AG04449 (cell line): ENCODE measurements at regions not wholly inside any gene's neighbourhood (a gene's known extent, or its start where the extent isn't known, plus 50 kb on each side); places are given as distances from the start of the nearest gene placed in this dataset.

Experiments used
- CTCF ChIA-PET: fragments of 350-600 bp; formaldehyde crosslinking; extraction: SDS; loops from one replicate; lab custom pipeline; 2021; ENCODE audit warnings: antibody characterized with exemption; lab: Yijun Ruan, JAX
- POLR2A ChIA-PET: fragments of 400-600, 350-600 bp; formaldehyde crosslinking; extraction: SDS; loops from one replicate; lab custom pipeline; 2020; ENCODE audit warnings: antibody characterized with exemption, inconsistent platforms; lab: Yijun Ruan, JAX
- DNase-seq: peaks from one replicate; pipeline ENCODE4 v3.0.0-alpha.2; 2010; ENCODE audit warnings: low read depth, low spot score
- H3K4me3 ChIP-seq: 2 replicates; pipeline ENCODE4 v1.5.1; 2011; ENCODE audit warnings: low read depth, mild to moderate bottlenecking, control low read depth, low read length
- TF ChIP-seq, protein P1 (sequence below): IDR thresholded peaks from one replicate; pipeline ENCODE4 v1.5.1; 2011; ENCODE audit warnings: mild to moderate bottlenecking, moderate library complexity, low read length, control low read depth, inconsistent platforms; ENCODE audit not compliant: insufficient read depth; ENCODE audit errors: missing control alignments

DNA sequence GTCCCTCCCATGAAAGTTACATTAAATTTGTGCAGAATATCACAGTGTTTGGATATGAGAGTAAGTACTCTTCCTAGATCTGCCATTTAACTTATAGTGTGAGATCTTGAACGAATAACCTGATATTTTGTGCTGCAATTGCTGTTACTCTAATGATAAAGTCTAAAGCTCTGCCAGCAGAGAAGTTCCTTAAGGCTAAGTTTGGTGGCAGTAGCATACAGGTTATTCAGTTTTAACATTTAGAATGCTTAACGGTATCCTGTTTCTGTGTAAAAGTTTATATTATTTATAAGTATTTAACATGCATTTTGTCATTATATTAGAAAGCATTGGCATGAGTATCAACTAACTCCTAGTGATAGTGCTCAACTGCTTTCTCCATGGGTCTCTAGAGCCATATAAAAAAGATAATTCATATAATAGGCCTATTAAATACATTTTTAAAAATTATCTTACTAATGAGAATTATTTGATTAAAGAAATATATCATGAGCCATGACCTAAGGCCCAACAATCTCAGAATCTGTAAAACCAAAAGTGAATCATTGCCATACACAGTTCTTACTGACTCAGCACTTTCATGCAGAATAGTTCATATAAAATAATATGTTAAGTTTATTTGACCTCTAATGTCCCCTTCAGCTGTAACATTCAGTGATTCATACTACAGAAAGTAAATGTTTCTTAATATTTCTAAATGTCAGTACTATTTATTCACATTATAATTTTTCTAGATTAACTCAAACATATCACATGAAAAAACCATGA, 1058.6 kb downstream of the TRHDE start:
- ChIA-PET POLR2A (no interaction called here), CTCF (no interaction called here)
- no peak overlapping the region for H3K4me3 ChIP-seq
- TF ChIP-seq, protein P1, sequence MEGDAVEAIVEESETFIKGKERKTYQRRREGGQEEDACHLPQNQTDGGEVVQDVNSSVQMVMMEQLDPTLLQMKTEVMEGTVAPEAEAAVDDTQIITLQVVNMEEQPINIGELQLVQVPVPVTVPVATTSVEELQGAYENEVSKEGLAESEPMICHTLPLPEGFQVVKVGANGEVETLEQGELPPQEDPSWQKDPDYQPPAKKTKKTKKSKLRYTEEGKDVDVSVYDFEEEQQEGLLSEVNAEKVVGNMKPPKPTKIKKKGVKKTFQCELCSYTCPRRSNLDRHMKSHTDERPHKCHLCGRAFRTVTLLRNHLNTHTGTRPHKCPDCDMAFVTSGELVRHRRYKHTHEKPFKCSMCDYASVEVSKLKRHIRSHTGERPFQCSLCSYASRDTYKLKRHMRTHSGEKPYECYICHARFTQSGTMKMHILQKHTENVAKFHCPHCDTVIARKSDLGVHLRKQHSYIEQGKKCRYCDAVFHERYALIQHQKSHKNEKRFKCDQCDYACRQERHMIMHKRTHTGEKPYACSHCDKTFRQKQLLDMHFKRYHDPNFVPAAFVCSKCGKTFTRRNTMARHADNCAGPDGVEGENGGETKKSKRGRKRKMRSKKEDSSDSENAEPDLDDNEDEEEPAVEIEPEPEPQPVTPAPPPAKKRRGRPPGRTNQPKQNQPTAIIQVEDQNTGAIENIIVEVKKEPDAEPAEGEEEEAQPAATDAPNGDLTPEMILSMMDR: no peak
- DNase-seq: no peak

DNA sequence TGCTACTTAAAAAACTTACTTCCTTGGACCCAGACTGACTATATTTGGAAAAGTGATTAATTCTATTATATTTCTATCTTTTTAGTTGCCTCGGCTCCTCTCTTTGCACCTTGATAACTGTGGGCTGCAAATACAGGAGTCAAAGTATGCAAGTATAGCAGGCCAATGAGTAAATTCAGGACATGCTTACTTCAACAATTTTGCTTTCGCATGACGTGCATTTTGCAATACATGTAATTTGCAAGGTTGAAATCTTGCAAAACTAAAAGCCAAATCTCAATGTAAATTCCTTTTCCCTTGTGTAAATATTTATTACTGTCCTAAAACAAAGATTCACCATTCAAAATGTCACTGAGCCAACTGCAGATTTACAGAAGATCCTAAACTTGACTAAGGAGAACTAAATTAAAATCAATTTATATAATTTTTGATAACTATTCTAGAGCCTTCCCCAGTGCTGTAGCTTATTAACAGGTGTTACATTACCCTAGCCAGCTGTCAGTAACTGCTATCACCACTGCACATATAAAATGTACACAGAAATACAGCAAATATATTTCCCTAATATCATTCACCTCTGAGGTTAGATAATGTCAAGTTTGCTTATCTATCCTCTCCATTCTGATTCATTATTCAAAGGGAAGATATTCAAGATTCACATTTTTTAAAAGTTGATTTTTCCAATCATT, 1069.5 kb downstream of the TRHDE start:
- CTCF ChIA-PET: no interaction called here

DNA sequence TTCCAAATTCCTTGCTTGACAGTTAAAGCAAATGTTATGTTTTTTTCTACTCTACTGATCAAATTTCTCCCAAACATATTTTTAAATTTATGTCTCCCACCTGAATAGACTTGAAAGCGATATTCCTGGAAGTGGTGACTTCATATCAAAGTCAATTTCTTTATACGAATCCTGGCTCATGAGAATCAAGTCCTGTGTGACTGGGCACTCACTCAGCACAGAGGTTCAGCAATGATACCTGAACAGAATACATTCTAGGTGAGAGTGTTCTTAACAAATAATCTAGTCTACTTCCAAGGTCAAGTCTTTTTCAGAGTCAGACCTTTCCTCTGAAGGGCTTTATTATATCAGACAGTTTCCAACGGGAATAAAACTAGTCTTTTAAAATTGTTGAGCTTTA, 1070.6 kb downstream of the TRHDE start:
- DNase-seq: no peak
- ChIA-PET POLR2A (no interaction called here), CTCF (no interaction called here)
- H3K4me3 ChIP-seq: no peak overlapping the region
- TF ChIP-seq, protein P1: no peak

More for the DNA sequence above, 1069.5 kb downstream of the TRHDE start:
- TF ChIP-seq, protein P1: no peak
- POLR2A ChIA-PET: no interaction called here
- H3K4me3 ChIP-seq: no peak overlapping the region
- no peak for DNase-seq

DNA sequence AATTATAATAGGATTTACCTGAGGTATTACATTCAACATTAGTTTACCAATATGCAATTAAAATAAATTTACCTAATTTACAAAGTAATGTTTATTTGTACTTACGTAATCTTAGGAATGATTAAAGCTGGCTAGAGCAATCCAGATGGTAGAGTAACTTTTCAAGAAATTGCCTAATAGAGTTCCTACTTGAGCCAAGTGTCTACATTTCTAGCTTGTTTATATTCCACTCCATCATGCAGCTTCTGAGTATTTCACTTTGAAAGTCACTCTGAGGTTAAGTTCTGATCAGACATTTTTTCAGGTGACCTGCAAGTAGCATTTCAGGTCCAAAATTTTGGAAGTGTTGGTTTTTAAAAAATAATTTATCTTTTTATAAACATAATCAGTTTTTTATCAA, 1080.7 kb downstream of the TRHDE start:
- H3K4me3 ChIP-seq: no peak overlapping the region
- POLR2A ChIA-PET: no interaction called here
- TF ChIP-seq, protein P1: no peak
- CTCF ChIA-PET: no interaction called here
- DNase-seq: no peak

DNA sequence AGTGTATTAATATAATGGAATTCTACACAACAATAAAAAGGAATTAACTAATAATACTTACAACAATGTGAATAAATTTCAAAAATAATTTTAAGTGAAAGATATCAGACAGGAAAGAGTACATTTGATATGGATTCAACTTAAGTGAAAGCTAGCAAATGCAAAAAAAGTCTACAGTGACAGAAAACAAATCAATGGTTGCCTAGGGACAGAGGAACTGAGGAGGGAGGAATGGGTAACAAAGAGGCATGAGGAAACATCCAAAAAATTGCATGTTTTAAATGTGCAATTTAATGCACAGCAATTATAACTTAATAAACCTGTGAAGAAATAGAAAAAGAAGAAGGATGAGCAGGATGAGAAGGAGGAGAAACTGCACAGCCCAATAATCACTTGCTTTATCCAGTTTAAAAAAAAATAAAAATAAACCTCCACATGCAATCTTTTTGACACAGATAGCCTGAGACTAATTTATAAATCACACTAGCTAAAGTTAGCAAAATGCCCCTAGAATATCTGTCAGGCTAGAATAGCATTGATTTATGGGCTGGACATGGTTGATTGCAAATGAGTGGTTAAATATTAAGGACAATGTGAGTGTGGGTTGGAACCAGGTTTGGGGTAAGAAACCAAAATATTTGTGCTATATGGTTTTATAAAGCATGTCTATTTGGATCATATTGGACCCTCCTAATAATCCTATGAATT, 1089.1 kb downstream of the TRHDE start:
- TF ChIP-seq, protein P1: no peak
- ChIA-PET CTCF (no interaction called here), POLR2A (no interaction called here)
- no peak overlapping the region for H3K4me3 ChIP-seq
- DNase-seq: no peak

DNA sequence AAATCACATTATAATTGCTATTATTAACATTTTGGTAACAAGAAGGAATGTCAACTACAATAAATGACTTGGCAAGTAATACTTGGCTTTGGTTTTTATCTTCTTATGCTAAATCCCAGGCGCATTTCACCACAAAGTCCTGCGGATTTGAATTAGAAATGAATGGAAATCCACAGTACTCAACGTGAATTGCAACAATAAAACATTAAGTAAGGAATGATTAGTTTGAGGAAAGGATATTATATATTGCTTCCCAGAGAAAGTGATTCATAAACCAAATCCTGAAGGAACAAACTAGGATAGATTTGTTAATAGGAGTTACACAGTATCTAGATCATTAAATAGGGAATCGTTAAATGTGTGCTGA, 1089.7 kb downstream of the TRHDE start:
- H3K4me3 ChIP-seq: no peak overlapping the region
- ChIA-PET CTCF (no interaction called here), POLR2A (no interaction called here)
- no peak for DNase-seq
- TF ChIP-seq, protein P1: no peak
